ENCODE measurements at regions not wholly inside any gene's neighbourhood (a gene's known extent, or its start where the extent isn't known, plus 50 kb on each side); places are given as distances from the start of the nearest gene placed in this dataset.

GRCh38 chr6:120899932-120900331 lies 434.3 kb downstream of the TBC1D32 start:
- TF ChIP-seq RAD21 (conservative IDR thresholded peaks at IDR 0.05): no peak
- TF ChIP-seq POLR2AphosphoS5 (IDR thresholded peaks at IDR 0.05): peak; percentile 19
- TF ChIP-seq CTCF (IDR thresholded peaks at IDR 0.05; ENCODE audit: poor library complexity, severe bottlenecking): no peak
- TF ChIP-seq EZH2 (IDR thresholded peaks at IDR 0.05; ENCODE audit: borderline replicate concordance, insufficient read depth, low read length, poor library complexity, severe bottlenecking): no peak
- TF ChIP-seq EP300 (conservative IDR thresholded peaks at IDR 0.05; ENCODE audit: poor library complexity, severe bottlenecking): peak; percentile 76
- no peak for TF ChIP-seq MXI1 (conservative IDR thresholded peaks at IDR 0.05; ENCODE audit: poor library complexity, severe bottlenecking)
- TF ChIP-seq TAF1 (IDR thresholded peaks at IDR 0.05; ENCODE audit: low read depth): no peak
- no peak for TF ChIP-seq SMC3 (conservative IDR thresholded peaks at IDR 0.05; ENCODE audit: poor library complexity)
- no peak for TF ChIP-seq REST (IDR thresholded peaks at IDR 0.05; ENCODE audit: borderline replicate concordance)

All from neural cell (in vitro differentiated cells).